Gastroesophageal sphincter (tissue), 4 donors: ENCODE measurements at regions not wholly inside any gene's neighbourhood (a gene's known extent, or its start where the extent isn't known, plus 50 kb on each side); places are given as distances from the start of the nearest gene placed in this dataset.

Experiments
- ATAC-seq: fragments of 150-250 bp; one replicate; pipeline ENCODE4 v1.9.1; 2016; ENCODE audit warnings: mild to moderate bottlenecking, moderate library complexity
- H3K27ac ChIP-seq, 4 donors: fragments of 200-600 bp; sonication (generic) in 3 of 4; 1 replicate in 3 of 4; 2 replicates in 1 of 4; pipeline ENCODE4 v1.5.1; 2016 to 2019
- H3K27me3 ChIP-seq: fragments of 200-600 bp; sonication (generic); one replicate; pipeline ENCODE4 v1.5.1; 2019
- H3K36me3 ChIP-seq, 2 donors: fragments of 200-600 bp; sonication (generic); one replicate each; pipeline ENCODE4 v1.5.1; 2019; ENCODE audit warnings: control low read depth in 1 of 2
- H3K4me1 ChIP-seq, 3 donors: fragments of 200-600 bp; sonication (generic); 1 replicate in 2 of 3; 2 replicates in 1 of 3; pipeline ENCODE4 v1.5.1; 2016 to 2019; ENCODE audit warnings: control low read depth in 2 of 3
- H3K4me3 ChIP-seq, 2 donors: fragments of 200-600 bp; sonication (generic); one replicate each; pipeline ENCODE4 v1.5.1; 2019; ENCODE audit warnings: mild to moderate bottlenecking in 1 of 2, moderate library complexity in 1 of 2
- H3K9me3 ChIP-seq, 3 donors: fragments of 200-600 bp; sonication (generic); one replicate each; pipeline ENCODE4 v1.5.1; 2017 to 2019; ENCODE audit warnings: control low read depth in 2 of 3
- EP300 ChIP-seq: sonication (generic); formaldehyde crosslinking; IDR thresholded peaks from one replicate; pipeline ENCODE4 v1.6.1; 2017; ENCODE audit warnings: antibody characterized with exemption, mild to moderate bottlenecking
- POLR2A ChIP-seq, 2 donors: fragments of 450-650 bp; IDR thresholded peaks; one replicate each; pipeline ENCODE4 v1.6.1; 2017; ENCODE audit warnings: antibody characterized with exemption in 2 of 2, mild to moderate bottlenecking in 2 of 2, moderate library complexity in 1 of 2
- POLR2AphosphoS5 ChIP-seq: sonication (generic); formaldehyde crosslinking; IDR thresholded peaks from one replicate; pipeline ENCODE4 v1.6.1; 2017; ENCODE audit warnings: antibody characterized with exemption
- WGBS, 2 donors: methylation state at CpG; one replicate each; pipeline ENCODE4 v1.1.5; 2018; ENCODE audit warnings: low coverage in 1 of 2; 5-methylcytosine and 5-hydroxymethylcytosine counted together
- TF ChIP-seq, protein P1 (sequence below), 4 experiments: fragments of 200-600 bp in 2 of 4; fragments of 450-650 bp in 2 of 4; sonication (generic) in 1 of 4; IDR thresholded peaks; one replicate each; pipeline ENCODE4 v1.5.1; 2017 to 2019; ENCODE audit warnings: antibody characterized with exemption in 4 of 4, mild to moderate bottlenecking in 2 of 4, moderate library complexity in 2 of 4

DNA sequence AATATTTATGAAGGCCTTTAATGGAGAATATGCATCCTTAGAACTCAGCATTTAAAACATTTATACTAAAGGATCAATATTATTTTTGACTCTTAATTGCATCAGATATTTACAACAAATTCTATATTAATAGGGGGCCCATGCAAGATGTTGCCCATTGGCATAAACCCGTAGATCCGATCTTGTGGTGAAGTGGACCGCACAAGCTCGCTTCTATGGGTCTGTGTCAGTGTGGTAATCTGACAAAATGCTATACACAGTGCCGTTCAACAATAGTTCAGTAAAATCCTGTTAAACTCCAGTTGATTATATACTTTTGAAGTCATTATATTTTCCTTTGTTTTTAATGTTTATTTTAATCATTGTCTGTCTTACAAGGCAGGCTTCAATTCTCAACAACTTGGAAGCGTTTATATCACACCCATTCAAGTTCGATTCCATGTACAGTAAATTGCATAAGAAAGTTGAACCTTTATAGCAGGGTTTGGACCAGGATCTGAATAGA is 809.2 kb downstream of the USP25 start:
- WGBS, 2 donors: 93 to 95% methylated on average over 7 of the region's 7 CpGs
- H3K4me3 ChIP-seq: no peak overlapping the region

DNA sequence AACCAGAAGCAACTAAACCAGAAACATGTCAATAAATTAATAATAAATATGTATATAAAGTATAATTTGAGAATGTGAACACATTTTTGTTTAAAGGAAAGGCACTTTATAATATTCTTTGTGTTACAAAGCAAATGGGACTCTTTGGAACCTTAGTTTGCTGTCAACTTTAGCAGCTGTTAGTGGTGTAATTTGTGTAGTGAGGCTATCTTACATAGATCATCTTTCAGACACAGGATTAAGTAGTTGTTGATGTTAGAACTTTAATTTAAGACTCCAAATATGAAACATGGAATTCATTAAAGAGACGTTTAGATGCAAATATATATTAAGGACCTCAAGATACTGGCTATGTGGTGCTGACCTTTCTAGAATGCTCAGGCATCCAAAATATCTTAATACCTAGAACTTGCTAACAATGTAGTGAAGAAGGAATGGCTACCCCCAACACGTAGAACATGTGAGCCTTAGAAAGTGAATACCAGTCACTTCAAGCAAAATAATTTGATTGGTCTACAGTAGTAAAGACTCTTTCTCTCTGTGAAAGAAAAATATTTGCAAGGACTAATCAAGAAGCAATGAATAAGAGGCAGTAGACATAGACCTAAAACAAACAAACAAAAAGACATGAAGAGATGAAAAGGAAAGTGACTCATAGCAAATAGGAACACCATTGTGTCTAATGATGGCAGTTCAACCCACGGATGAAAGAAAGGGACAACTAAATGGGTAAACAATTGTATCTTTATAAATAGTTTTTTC is 811.4 kb downstream of the USP25 start:
- no peaks in the 10 kb centered on the region for H3K4me1 ChIP-seq
- H3K9me3 ChIP-seq: no peaks in the 10 kb centered on the region
- H3K36me3 ChIP-seq: no peaks in the 10 kb centered on the region
- H3K4me3 ChIP-seq: no peak overlapping the region
- ATAC-seq: no peak
- TF ChIP-seq POLR2AphosphoS5 (no peak), EP300 (no peak), POLR2A (IDR thresholded peaks at IDR 0.05) (no peak)
- TF ChIP-seq, protein P1, sequence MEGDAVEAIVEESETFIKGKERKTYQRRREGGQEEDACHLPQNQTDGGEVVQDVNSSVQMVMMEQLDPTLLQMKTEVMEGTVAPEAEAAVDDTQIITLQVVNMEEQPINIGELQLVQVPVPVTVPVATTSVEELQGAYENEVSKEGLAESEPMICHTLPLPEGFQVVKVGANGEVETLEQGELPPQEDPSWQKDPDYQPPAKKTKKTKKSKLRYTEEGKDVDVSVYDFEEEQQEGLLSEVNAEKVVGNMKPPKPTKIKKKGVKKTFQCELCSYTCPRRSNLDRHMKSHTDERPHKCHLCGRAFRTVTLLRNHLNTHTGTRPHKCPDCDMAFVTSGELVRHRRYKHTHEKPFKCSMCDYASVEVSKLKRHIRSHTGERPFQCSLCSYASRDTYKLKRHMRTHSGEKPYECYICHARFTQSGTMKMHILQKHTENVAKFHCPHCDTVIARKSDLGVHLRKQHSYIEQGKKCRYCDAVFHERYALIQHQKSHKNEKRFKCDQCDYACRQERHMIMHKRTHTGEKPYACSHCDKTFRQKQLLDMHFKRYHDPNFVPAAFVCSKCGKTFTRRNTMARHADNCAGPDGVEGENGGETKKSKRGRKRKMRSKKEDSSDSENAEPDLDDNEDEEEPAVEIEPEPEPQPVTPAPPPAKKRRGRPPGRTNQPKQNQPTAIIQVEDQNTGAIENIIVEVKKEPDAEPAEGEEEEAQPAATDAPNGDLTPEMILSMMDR (IDR thresholded peaks at IDR 0.05): no peak
- H3K27me3 ChIP-seq: no peaks in the 10 kb centered on the region
- no peak overlapping the region for H3K27ac ChIP-seq
- whole genome bisulfite sequencing, 2 donors: 64 to 72% methylated on average over 3 of the region's 3 CpGs

More for the DNA sequence above, 809.2 kb downstream of the USP25 start:
- H3K27me3 ChIP-seq: no peaks in the 10 kb centered on the region
- peaks cover 0 to 2% (median 0%) of the 10 kb centered on the region in 3 donors for H3K4me1 ChIP-seq
- TF ChIP-seq EP300 (no peak), POLR2AphosphoS5 (no peak), POLR2A (IDR thresholded peaks at IDR 0.05) (no peak)
- TF ChIP-seq, protein P1 (IDR thresholded peaks at IDR 0.05): no peak
- H3K27ac ChIP-seq: no peak overlapping the region
- no peaks in the 10 kb centered on the region for H3K9me3 ChIP-seq
- no peak for ATAC-seq
- no peaks in the 10 kb centered on the region for H3K36me3 ChIP-seq

DNA sequence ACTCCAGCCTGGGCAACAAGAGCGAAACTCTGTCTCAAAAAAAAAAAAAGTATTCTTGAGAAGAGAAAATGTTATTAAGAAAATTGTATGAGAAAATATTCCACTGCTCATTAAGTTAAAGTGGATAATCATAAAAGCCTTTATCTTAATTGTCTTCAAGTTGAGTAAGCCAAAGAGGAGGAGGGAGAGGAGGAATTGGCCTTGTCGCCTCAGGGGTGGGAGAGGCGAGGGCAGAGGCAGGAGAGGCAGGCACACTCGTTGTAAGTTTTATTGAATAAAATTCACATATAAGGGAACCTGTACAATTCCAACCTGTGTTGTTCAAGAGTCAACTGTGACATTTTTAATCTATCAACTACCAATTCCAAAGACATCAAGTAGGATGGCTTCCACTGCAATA is 820.3 kb downstream of the USP25 start:
- no peaks in the 10 kb centered on the region for H3K27me3 ChIP-seq
- no peaks in the 10 kb centered on the region for H3K9me3 ChIP-seq
- 80 to 87% methylated on average over 3 to 4 of the region's 4 CpGs for WGBS, 2 donors
- H3K36me3 ChIP-seq: no peaks in the 10 kb centered on the region
- no peak overlapping the region for H3K4me3 ChIP-seq
- no peak overlapping the region for H3K27ac ChIP-seq
- TF ChIP-seq POLR2A (IDR thresholded peaks at IDR 0.05) (no peak), POLR2AphosphoS5 (no peak), EP300 (no peak)
- TF ChIP-seq, protein P1 (IDR thresholded peaks at IDR 0.05): no peak
- no peaks in the 10 kb centered on the region for H3K4me1 ChIP-seq
- no peak for ATAC-seq

DNA sequence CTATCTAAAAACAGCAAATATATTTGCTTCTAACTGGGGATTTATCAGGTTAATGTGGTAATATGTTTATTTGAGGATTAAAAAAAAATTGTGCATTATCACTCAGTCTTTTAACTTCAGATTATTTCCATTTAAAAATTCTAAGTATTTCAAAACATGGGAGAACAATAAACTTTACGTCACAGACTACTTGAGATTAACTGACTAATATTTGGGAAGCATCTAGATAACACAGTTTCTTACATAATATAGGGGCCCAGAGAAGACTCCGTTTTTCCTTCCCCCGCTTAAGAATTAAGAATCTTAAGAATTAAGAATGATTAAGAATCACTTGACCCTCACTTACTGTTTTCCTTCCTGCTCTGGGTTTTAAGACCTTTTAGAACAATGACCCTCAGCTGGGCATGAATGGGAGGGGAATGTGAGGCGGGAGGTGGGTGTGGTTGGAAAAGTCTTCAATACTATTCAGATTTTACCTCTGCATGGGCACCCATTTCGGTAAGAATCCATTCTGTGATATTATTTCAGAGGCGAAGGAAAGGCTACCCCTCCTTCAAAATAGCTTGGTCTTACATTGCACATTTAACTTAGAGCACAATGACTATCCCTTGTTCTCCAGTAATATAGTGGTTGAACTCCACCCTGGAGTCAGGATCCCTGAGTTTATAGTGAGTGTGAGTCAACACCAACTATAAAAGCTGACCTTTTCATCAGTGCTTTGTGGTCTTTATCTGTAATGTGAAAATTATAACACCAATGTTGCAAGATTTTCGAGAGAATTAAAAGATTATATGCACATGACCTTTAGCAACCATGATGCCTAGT is 821.3 kb downstream of the USP25 start:
- no peaks in the 10 kb centered on the region for H3K36me3 ChIP-seq
- no peaks in the 10 kb centered on the region for H3K9me3 ChIP-seq
- H3K4me3 ChIP-seq: no peak overlapping the region
- WGBS, 2 donors: 79 to 85% methylated on average over 6 to 7 of the region's 7 CpGs
- H3K4me1 ChIP-seq: no peaks in the 10 kb centered on the region
- TF ChIP-seq POLR2AphosphoS5 (no peak), POLR2A (IDR thresholded peaks at IDR 0.05) (no peak), EP300 (no peak)
- TF ChIP-seq, protein P1 (IDR thresholded peaks at IDR 0.05): no peak
- no peak overlapping the region for H3K27ac ChIP-seq
- H3K27me3 ChIP-seq: no peaks in the 10 kb centered on the region
- no peak for ATAC-seq
